ENCODE measurements at regions not wholly inside any gene's neighbourhood (a gene's known extent, or its start where the extent isn't known, plus 50 kb on each side); places are given as distances from the start of the nearest gene placed in this dataset.

GRCh38 chr3:16658004-16658924 lies 53.0 kb upstream of the DAZL start:
- TF ChIP-seq CTCF (IDR thresholded peaks at IDR 0.05), result no peak
- Histone ChIP-seq H3K27me3 (no peaks in the 10 kb centered on the region), H3K36me3 (no peaks in the 10 kb centered on the region), H3K4me3 (no peak overlapping the region), H3K27ac (no peak overlapping the region), H3K4me1 (no peaks in the 10 kb centered on the region), H3K9me3 (no peaks in the 10 kb centered on the region)
- no peak for DNase-seq (ENCODE audit: low spot score in 2 of 2)
- intact Hi-C loops (cut with DNase I), result no loop called here

- H3K27me3 ChIP-seq, result no peaks in the 10 kb centered on the region
- no peak for TF ChIP-seq CTCF (IDR thresholded peaks at IDR 0.05)
- H3K9me3 ChIP-seq, result no peaks in the 10 kb centered on the region
- H3K27ac ChIP-seq, result no peak overlapping the region
- no peaks in the 10 kb centered on the region for H3K4me1 ChIP-seq
- no peaks in the 10 kb centered on the region for H3K36me3 ChIP-seq
- DNase-seq (ENCODE audit: low spot score in 2 of 2), result no peak
- intact Hi-C loops (cut with DNase I), result no loop called here
- H3K4me3 ChIP-seq, result no peak overlapping the region
These were observed 53.9 kb upstream of the DAZL start for GRCh38 chr3:16658925-16659793.

- H3K4me3 ChIP-seq, result no peak overlapping the region
- no peak for TF ChIP-seq CTCF (IDR thresholded peaks at IDR 0.05)
These were observed 58.9 kb upstream of the DAZL start for GRCh38 chr3:16663854-16664712.

GRCh38 chr3:16665282-16665741 lies 60.1 kb upstream of the DAZL start:
- Histone ChIP-seq H3K27me3 (no peaks in the 10 kb centered on the region), H3K4me1 (no peaks in the 10 kb centered on the region), H3K27ac (no peak overlapping the region), H3K36me3 (no peaks in the 10 kb centered on the region), H3K9me3 (no peaks in the 10 kb centered on the region), H3K4me3 (no peak overlapping the region)
- intact Hi-C loops (cut with DNase I), result no loop called here
- DNase-seq (ENCODE audit: low spot score in 2 of 2), result no peak
- no peak for TF ChIP-seq CTCF (IDR thresholded peaks at IDR 0.05)

More at GRCh38 chr3:16663854-16664712, 58.9 kb upstream of the DAZL start:
- Histone ChIP-seq H3K27ac (no peak overlapping the region), H3K4me1 (no peaks in the 10 kb centered on the region), H3K36me3 (no peaks in the 10 kb centered on the region), H3K9me3 (no peaks in the 10 kb centered on the region), H3K27me3 (no peaks in the 10 kb centered on the region)
- no peak for DNase-seq (ENCODE audit: low spot score in 2 of 2)
- intact Hi-C loops (cut with DNase I), result no loop called here

GRCh38 chr3:16666206-16666605 lies 61.0 kb upstream of the DAZL start:
- H3K4me3 ChIP-seq, result no peak overlapping the region
- no peaks in the 10 kb centered on the region for H3K27me3 ChIP-seq
- H3K36me3 ChIP-seq, result no peaks in the 10 kb centered on the region
- DNase-seq (ENCODE audit: low spot score in 2 of 2), result no peak
- intact Hi-C loops (cut with DNase I), result no loop called here
- H3K27ac ChIP-seq, result no peak overlapping the region
- H3K9me3 ChIP-seq, result no peaks in the 10 kb centered on the region
- TF ChIP-seq CTCF (IDR thresholded peaks at IDR 0.05), result no peak
- H3K4me1 ChIP-seq, result no peaks in the 10 kb centered on the region
